Memory B cell (primary cell): ENCODE measurements at regions not wholly inside any gene's neighbourhood (a gene's known extent, or its start where the extent isn't known, plus 50 kb on each side); places are given as distances from the start of the nearest gene placed in this dataset.

Experiments used
- ATAC-seq: fragments of 150-1000 bp; cut with Tn5 transposase; 2 replicates; pipeline ENCODE4 v1.10.0; 2021; ENCODE audit warnings: low read depth, mild to moderate bottlenecking, moderate library complexity
- DNase-seq, 2 donors: peaks; one replicate each; pipeline ENCODE4 v3.0.0; 2022; ENCODE audit warnings: low spot score in 2 of 2
- H3K27ac Mint-ChIP-seq: one replicate; pipeline ENCODE4 v1.8.0; 2022; ENCODE audit warnings: mild to moderate bottlenecking, moderate library complexity, mixed read lengths
- H3K27me3 Mint-ChIP-seq: one replicate; pipeline ENCODE4 v1.8.0; 2022; ENCODE audit warnings: mixed read lengths
- H3K36me3 Mint-ChIP-seq: one replicate; pipeline ENCODE4 v1.8.0; 2022; ENCODE audit warnings: mild to moderate bottlenecking, mixed read lengths
- H3K4me1 Mint-ChIP-seq: one replicate; pipeline ENCODE4 v1.8.0; 2022; ENCODE audit warnings: mixed read lengths
- H3K4me3 Mint-ChIP-seq: one replicate; pipeline ENCODE4 v1.8.0; 2022; ENCODE audit warnings: mild to moderate bottlenecking, moderate library complexity, mixed read lengths
- H3K9me3 Mint-ChIP-seq: one replicate; pipeline ENCODE4 v1.8.0; 2022; ENCODE audit warnings: mixed read lengths

DNA sequence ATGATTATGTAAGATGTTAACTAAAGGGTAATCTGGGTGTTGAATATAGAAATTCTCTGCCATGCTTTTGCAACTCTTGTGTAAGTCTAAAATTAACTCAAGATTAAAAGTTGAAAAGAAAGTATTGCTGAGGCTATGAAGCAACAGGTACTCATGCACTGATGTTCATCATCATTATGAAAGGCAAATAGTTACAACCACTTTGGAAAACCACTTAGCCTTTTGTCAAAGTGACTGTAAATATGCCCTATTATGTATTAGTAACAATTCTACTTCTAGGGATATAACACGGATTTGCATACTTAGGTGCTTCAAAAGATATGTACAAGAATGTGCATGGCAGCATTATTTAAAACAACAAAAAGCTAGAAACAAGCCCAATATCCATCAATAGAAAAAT lies 227.8 kb upstream of the CXXC4 start:
- H3K27ac Mint-ChIP-seq = no peak overlapping the region
- H3K4me1 Mint-ChIP-seq = no peaks in the 10 kb centered on the region
- H3K9me3 Mint-ChIP-seq = no peaks in the 10 kb centered on the region
- H3K27me3 Mint-ChIP-seq = no peaks in the 10 kb centered on the region
- ATAC-seq (no peak), DNase-seq (no peak)
- no peak overlapping the region for H3K4me3 Mint-ChIP-seq
- H3K36me3 Mint-ChIP-seq = no peaks in the 10 kb centered on the region

- ATAC-seq (no peak), DNase-seq (no peak)
- H3K9me3 Mint-ChIP-seq = no peaks in the 10 kb centered on the region
- H3K4me1 Mint-ChIP-seq = no peaks in the 10 kb centered on the region
- H3K4me3 Mint-ChIP-seq = no peak overlapping the region
- no peaks in the 10 kb centered on the region for H3K36me3 Mint-ChIP-seq
- no peak overlapping the region for H3K27ac Mint-ChIP-seq
- no peaks in the 10 kb centered on the region for H3K27me3 Mint-ChIP-seq
Observed at GRCh38 chr4:104726002-104726401, 231.3 kb upstream of the CXXC4 start.

GRCh38 chr4:104727643-104728042 lies 232.9 kb upstream of the CXXC4 start:
- no peak for ATAC-seq
- Mint-ChIP-seq H3K4me3 (no peak overlapping the region), H3K27ac (no peak overlapping the region), H3K27me3 (no peaks in the 10 kb centered on the region), H3K36me3 (no peaks in the 10 kb centered on the region), H3K9me3 (no peaks in the 10 kb centered on the region), H3K4me1 (no peaks in the 10 kb centered on the region)
- no peak for DNase-seq

DNA sequence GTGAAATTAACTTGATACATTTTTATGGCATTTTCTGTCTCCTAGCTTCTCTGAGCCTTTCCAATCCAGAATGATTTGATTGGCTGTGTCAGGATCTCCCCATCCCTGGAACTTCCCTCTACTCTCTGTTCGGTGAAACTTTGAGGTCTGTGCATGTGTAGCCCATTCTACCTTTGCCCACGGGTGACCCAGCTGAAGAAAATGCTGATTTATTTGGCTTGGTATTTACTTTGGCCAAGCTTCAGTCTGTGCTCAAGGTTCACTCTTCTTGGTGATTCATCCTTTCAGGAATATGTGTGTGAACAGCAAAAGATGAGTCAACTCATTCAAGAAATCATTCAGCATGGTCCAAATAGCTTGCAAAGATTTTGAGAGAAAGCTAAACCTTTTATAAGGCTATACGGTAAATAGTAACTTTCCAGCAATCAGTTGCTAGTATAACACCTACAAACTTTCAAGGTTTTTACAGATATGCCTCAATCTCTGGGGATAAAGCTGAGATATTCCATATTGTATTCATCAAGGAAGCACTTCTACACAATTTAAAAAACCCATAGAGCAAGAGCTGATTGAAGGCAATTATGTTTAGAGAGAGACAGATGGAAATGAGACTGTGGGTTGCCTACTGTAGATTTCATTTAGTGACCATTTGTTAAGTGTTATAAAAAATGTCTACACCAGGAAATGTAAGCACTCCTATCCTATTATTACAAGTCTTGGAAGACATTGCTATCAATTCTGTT lies 233.9 kb upstream of the CXXC4 start:
- H3K4me3 Mint-ChIP-seq = no peak overlapping the region
- H3K9me3 Mint-ChIP-seq = no peaks in the 10 kb centered on the region
- no peaks in the 10 kb centered on the region for H3K4me1 Mint-ChIP-seq
- DNase-seq = no peak
- no peaks in the 10 kb centered on the region for H3K27me3 Mint-ChIP-seq
- H3K36me3 Mint-ChIP-seq = no peaks in the 10 kb centered on the region
- no peak for ATAC-seq
- H3K27ac Mint-ChIP-seq = no peak overlapping the region

DNA sequence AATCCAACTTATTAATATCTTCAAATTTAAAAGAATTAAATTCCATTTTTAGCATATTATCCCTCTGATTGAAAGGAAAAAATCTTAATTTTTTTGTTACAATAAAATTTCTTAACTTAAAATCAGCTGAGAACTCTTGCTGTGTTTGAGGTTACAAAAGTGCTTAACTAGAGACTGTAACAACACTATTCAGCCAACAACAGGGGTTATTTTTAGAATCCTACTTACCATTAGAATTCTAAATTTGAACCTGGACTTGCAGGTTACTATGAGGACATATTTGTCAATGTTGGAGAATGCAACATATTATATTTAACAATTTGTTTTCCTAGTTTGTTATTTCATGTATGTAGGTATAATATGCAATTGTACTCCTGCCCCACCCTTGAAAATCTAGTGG lies 238.1 kb upstream of the CXXC4 start:
- H3K36me3 Mint-ChIP-seq = no peaks in the 10 kb centered on the region
- no peak overlapping the region for H3K27ac Mint-ChIP-seq
- no peaks in the 10 kb centered on the region for H3K27me3 Mint-ChIP-seq
- peaks cover 7% of the 10 kb centered on the region for H3K4me1 Mint-ChIP-seq
- ATAC-seq (no peak), DNase-seq (no peak)
- H3K4me3 Mint-ChIP-seq = no peak overlapping the region
- H3K9me3 Mint-ChIP-seq = no peaks in the 10 kb centered on the region

DNA sequence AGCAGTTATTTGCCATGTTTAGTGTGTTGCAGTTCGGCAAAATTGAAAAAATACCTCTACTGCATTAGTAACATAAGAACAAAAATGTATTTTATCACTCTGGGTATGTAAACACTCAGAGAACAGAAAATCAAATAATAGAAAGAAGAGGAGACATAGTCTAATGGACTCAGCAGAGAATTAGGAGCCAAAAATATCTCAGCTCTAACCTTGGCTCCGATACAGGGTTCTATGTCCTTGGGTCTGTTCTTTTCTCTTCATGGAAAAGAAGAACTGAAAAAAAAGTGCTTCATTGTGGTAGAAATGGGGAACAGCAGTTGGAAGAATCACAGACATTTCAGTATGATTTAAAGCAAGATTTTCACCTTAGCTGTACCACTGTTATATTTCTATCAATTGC lies 240.5 kb upstream of the CXXC4 start:
- no peaks in the 10 kb centered on the region for H3K36me3 Mint-ChIP-seq
- DNase-seq = no peak
- ATAC-seq = no peak
- H3K27ac Mint-ChIP-seq = no peak overlapping the region
- no peaks in the 10 kb centered on the region for H3K9me3 Mint-ChIP-seq
- H3K4me1 Mint-ChIP-seq = peaks cover 7% of the 10 kb centered on the region
- no peak overlapping the region for H3K4me3 Mint-ChIP-seq
- no peaks in the 10 kb centered on the region for H3K27me3 Mint-ChIP-seq

DNA sequence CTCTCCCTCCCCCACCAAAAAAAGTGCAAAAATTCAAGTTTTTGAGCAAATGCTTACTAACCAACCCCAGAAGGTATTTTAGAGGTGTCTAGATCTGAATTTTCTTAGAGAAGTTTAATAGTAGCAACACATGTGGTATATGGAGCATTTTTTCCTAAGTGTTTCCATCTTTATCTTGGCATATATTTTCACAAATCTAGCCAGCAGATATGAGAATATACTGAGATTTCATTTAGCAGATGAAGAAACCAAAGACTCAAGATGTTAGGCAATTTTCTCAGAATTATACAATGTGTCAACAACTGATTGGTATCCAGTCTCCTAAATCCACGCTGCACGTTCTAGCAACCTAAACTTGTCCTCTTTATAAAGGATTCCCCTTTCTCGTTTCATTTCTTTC lies 245.5 kb upstream of the CXXC4 start:
- no peaks in the 10 kb centered on the region for H3K9me3 Mint-ChIP-seq
- no peak for DNase-seq
- no peak overlapping the region for H3K27ac Mint-ChIP-seq
- H3K36me3 Mint-ChIP-seq = no peaks in the 10 kb centered on the region
- H3K4me1 Mint-ChIP-seq = peaks cover 26% of the 10 kb centered on the region
- no peak overlapping the region for H3K4me3 Mint-ChIP-seq
- no peak for ATAC-seq
- H3K27me3 Mint-ChIP-seq = no peaks in the 10 kb centered on the region

GRCh38 chr4:104743215-104743653 lies 248.5 kb upstream of the CXXC4 start:
- Mint-ChIP-seq H3K4me3 (peak overlapping the region; percentile 27), H3K4me1 (peaks cover 18% of the 10 kb centered on the region)

GRCh38 chr4:104747635-104748034 lies 252.9 kb upstream of the CXXC4 start:
- no peaks in the 10 kb centered on the region for H3K27me3 Mint-ChIP-seq
- no peaks in the 10 kb centered on the region for H3K36me3 Mint-ChIP-seq
- no peak overlapping the region for H3K27ac Mint-ChIP-seq
- no peaks in the 10 kb centered on the region for H3K9me3 Mint-ChIP-seq
- DNase-seq (no peak), ATAC-seq (no peak)
- peaks cover 12% of the 10 kb centered on the region for H3K4me1 Mint-ChIP-seq
- no peak overlapping the region for H3K4me3 Mint-ChIP-seq

More at GRCh38 chr4:104743215-104743653, 248.5 kb upstream of the CXXC4 start:
- H3K27me3 Mint-ChIP-seq = no peaks in the 10 kb centered on the region
- no peaks in the 10 kb centered on the region for H3K36me3 Mint-ChIP-seq
- peak overlapping the region; percentile 10 for H3K27ac Mint-ChIP-seq
- peak; percentile 22 to 52 for DNase-seq
- H3K9me3 Mint-ChIP-seq = no peaks in the 10 kb centered on the region
- ATAC-seq = peak; percentile 96

DNA sequence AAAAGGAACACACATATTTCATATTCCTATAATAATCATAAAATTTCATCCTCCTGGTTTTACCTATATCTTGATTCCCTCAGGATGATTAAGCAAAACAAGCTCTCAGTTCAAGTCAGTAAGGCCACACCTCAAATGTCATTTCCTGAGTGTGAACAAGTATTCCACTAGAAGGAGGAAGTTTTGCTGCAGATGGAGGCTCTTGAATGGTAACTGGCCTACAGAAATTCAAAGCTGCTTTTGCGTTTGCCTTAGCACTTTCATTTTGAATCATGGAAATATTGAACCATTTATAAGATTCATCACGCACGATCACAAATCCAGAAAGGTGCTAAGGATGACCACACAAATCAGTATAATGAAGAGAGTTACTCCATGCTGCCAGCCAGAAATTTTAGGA lies 254.4 kb upstream of the CXXC4 start:
- DNase-seq (no peak), ATAC-seq (peak; percentile 72)
- H3K36me3 Mint-ChIP-seq = no peaks in the 10 kb centered on the region
- peak overlapping the region; percentile 26 for H3K27ac Mint-ChIP-seq
- H3K4me3 Mint-ChIP-seq = peak overlapping the region; percentile 51
- H3K4me1 Mint-ChIP-seq = peaks cover 2% of the 10 kb centered on the region
- no peaks in the 10 kb centered on the region for H3K9me3 Mint-ChIP-seq
- no peaks in the 10 kb centered on the region for H3K27me3 Mint-ChIP-seq

- peaks cover 2% of the 10 kb centered on the region for H3K4me1 Mint-ChIP-seq
- H3K27me3 Mint-ChIP-seq = no peaks in the 10 kb centered on the region
- no peak for ATAC-seq
- H3K27ac Mint-ChIP-seq = peak overlapping the region; percentile 26
- DNase-seq = no peak
- H3K9me3 Mint-ChIP-seq = no peaks in the 10 kb centered on the region
- no peaks in the 10 kb centered on the region for H3K36me3 Mint-ChIP-seq
- H3K4me3 Mint-ChIP-seq = peak overlapping the region; percentile 9
Observed at GRCh38 chr4:104750008-104750407, 255.3 kb upstream of the CXXC4 start.

DNA sequence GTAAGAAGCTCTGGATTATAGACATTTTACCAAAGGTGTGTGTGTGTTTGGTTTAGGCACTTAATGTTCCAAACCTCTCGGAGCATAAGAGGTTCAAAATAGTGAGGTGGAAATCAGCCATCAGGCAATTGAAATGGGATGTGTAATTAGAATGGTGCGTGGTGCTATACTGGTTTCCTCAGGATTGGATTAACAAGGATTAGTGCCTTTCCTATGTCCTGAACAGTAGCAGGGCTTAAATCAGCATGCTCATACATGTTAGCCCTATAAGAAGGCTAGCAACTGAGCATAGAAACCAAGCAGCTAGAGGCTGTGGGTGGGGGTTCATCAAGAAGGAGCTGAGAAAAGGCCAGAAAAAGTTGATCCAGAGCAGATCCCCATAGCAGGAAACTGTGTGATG lies 256.8 kb upstream of the CXXC4 start:
- H3K27me3 Mint-ChIP-seq = no peaks in the 10 kb centered on the region
- no peak overlapping the region for H3K4me3 Mint-ChIP-seq
- H3K36me3 Mint-ChIP-seq = no peaks in the 10 kb centered on the region
- DNase-seq (no peak), ATAC-seq (no peak)
- no peak overlapping the region for H3K27ac Mint-ChIP-seq
- H3K4me1 Mint-ChIP-seq = peaks cover 5% of the 10 kb centered on the region
- no peaks in the 10 kb centered on the region for H3K9me3 Mint-ChIP-seq

GRCh38 chr4:104752337-104752736 lies 257.6 kb upstream of the CXXC4 start:
- no peak overlapping the region for H3K4me3 Mint-ChIP-seq
- ATAC-seq (no peak), DNase-seq (no peak)
- no peak overlapping the region for H3K27ac Mint-ChIP-seq
- H3K36me3 Mint-ChIP-seq = no peaks in the 10 kb centered on the region
- peaks cover 13% of the 10 kb centered on the region for H3K4me1 Mint-ChIP-seq
- no peaks in the 10 kb centered on the region for H3K27me3 Mint-ChIP-seq
- no peaks in the 10 kb centered on the region for H3K9me3 Mint-ChIP-seq

DNA sequence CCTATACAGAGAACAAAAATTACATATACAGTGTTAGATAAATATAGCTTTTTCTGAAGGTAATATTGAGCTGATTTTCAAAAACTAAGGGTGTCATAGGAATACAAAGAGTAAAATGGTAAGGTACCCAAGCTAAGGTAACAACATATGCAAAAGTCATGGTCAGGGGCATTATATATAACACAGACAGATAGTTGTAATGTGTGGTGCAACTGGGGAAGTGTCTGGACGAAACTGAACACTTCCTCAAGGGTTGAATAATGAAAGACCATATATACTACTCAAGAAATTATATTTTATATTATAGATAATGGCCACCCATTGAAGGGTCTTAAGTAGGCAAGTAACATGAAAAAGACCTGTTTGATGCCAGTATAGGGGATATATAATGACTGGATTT lies 262.1 kb upstream of the CXXC4 start:
- H3K27ac Mint-ChIP-seq = no peak overlapping the region
- peaks cover 24% of the 10 kb centered on the region for H3K4me1 Mint-ChIP-seq

DNA sequence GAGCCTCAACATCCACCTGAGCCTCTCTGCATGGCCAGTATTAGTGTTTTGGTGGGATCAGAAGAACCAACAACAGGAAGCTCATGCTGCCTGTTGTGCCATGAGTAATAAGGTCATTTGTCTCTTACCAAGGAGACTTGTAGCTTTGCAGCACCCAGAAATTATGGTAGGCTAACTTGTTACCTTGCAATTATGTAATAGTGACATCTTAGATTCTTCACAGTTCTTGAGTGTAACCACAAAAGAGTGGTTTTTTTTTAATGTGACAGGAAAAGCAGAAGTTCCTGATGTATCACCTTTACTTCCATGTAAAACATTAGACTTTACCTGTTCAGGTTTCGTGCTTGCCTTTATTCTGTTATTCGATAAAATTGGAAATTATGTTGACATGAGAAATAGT lies 263.9 kb upstream of the CXXC4 start:
- no peaks in the 10 kb centered on the region for H3K9me3 Mint-ChIP-seq
- H3K27me3 Mint-ChIP-seq = no peaks in the 10 kb centered on the region
- H3K36me3 Mint-ChIP-seq = no peaks in the 10 kb centered on the region
- H3K4me1 Mint-ChIP-seq = peaks cover 22% of the 10 kb centered on the region
- DNase-seq = no peak
- H3K27ac Mint-ChIP-seq = no peak overlapping the region
- H3K4me3 Mint-ChIP-seq = no peak overlapping the region
- ATAC-seq = peak; percentile 87

More for the DNA sequence above, 262.1 kb upstream of the CXXC4 start:
- no peak for DNase-seq
- Mint-ChIP-seq H3K27me3 (no peaks in the 10 kb centered on the region), H3K4me3 (no peak overlapping the region), H3K9me3 (no peaks in the 10 kb centered on the region), H3K36me3 (no peaks in the 10 kb centered on the region)
- peak; percentile 56 for ATAC-seq
